SK-N-SH (cell line): ENCODE measurements at regions not wholly inside any gene's neighbourhood (a gene's known extent, or its start where the extent isn't known, plus 50 kb on each side); places are given as distances from the start of the nearest gene placed in this dataset.

Experiments used
- CTCF ChIA-PET: fragments of 300-600, 350-600 bp; formaldehyde crosslinking; extraction: SDS; loops from one replicate; lab custom pipeline; 2021; lab: Yijun Ruan, JAX
- POLR2A ChIA-PET: fragments of 350-600 bp; sonication (Branson Sonifier 250); formaldehyde crosslinking; extraction: SDS; loops from one replicate; lab custom pipeline; 2020; ENCODE audit warnings: antibody characterized with exemption, inconsistent platforms; lab: Yijun Ruan, JAX
- DNase-seq: peaks from one replicate; pipeline ENCODE4 v3.0.0; 2012
- H2AFZ ChIP-seq: fragments of 200-600 bp; sonication (generic); 2 replicates; pipeline ENCODE4 v1.8.1; 2016; ENCODE audit warnings: antibody characterized with exemption, mild to moderate bottlenecking, low read depth
- H3F3A ChIP-seq: fragments of 200-600 bp; sonication (generic); replicated peaks from 2 replicates; pipeline ENCODE3; 2016; ENCODE audit warnings: antibody characterized with exemption, mild to moderate bottlenecking; ENCODE audit not compliant: insufficient read depth
- H3K27ac ChIP-seq, 2 experiments: fragments of 200-500 bp in 1 of 2; fragments of 200-600 bp in 1 of 2; sonication (Bioruptor generic) in 1 of 2; sonication (generic), shearing (Covaris generic) in 1 of 2; 2 replicates each; pipeline versions ENCODE4 v1.5.1 to v1.6.1; 2014 to 2016; ENCODE audit warnings: low read depth in 2 of 2, inconsistent platforms in 1 of 2, low read length in 1 of 2, mild to moderate bottlenecking in 1 of 2, mixed read lengths in 1 of 2
- H3K27me3 ChIP-seq: fragments of 200-600 bp; sonication (generic), shearing (Covaris generic); 2 replicates; pipeline ENCODE4 v1.6.1; 2016; ENCODE audit warnings: mixed run types; ENCODE audit not compliant: insufficient read depth
- H3K36me3 ChIP-seq, 2 experiments: fragments of 200-500 bp in 1 of 2; fragments of 200-600 bp in 1 of 2; sonication (Bioruptor generic) in 1 of 2; sonication (generic) in 1 of 2; replicated peaks in 1 of 2; 2 replicates each; pipeline versions ENCODE3 to v1.5.1; 2014 to 2016; ENCODE audit warnings: low read length in 1 of 2, mild to moderate bottlenecking in 1 of 2; ENCODE audit not compliant: insufficient read depth in 2 of 2, control insufficient read depth in 1 of 2
- H3K4me1 ChIP-seq, 2 experiments: fragments of 200-500 bp in 1 of 2; fragments of 200-600 bp in 1 of 2; sonication (Bioruptor generic) in 1 of 2; sonication (generic), shearing (Covaris generic) in 1 of 2; 2 replicates each; pipeline versions ENCODE4 v1.5.1 to v1.6.1; 2014 to 2016; ENCODE audit warnings: low read depth in 1 of 2, low read length in 1 of 2, mixed run types in 1 of 2; ENCODE audit not compliant: insufficient read depth in 2 of 2, control insufficient read depth in 1 of 2
- H3K4me2 ChIP-seq: fragments of 200-600 bp; sonication (generic), shearing (Covaris generic); 2 replicates; pipeline ENCODE4 v1.6.1; 2017; ENCODE audit warnings: mixed run types
- H3K4me3 ChIP-seq, 2 experiments: fragments of 200-500 bp in 1 of 2; fragments of 200-600 bp in 1 of 2; sonication (Bioruptor generic) in 1 of 2; sonication (generic), shearing (Covaris generic) in 1 of 2; 2 replicates each; pipeline versions ENCODE4 v1.5.1 to v1.8.1; 2014 to 2016; ENCODE audit warnings: low read depth in 2 of 2, inconsistent platforms in 1 of 2, low read length in 1 of 2, mild to moderate bottlenecking in 1 of 2, mixed read lengths in 1 of 2, moderate library complexity in 1 of 2
- H3K79me2 ChIP-seq: fragments of 200-600 bp; sonication (generic); 2 replicates; pipeline ENCODE4 v1.8.1; 2017; ENCODE audit warnings: mild to moderate bottlenecking; ENCODE audit not compliant: insufficient read depth
- H3K9ac ChIP-seq: fragments of 200-600 bp; sonication (generic); 2 replicates; pipeline ENCODE4 v1.6.1; 2017; ENCODE audit warnings: mixed run types
- H3K9me2 ChIP-seq: fragments of 200-600 bp; sonication (generic); 2 replicates; pipeline ENCODE4 v1.6.1; 2017; ENCODE audit warnings: mixed run types
- H3K9me3 ChIP-seq: fragments of 200-600 bp; sonication (generic); 2 replicates; pipeline ENCODE4 v1.6.1; 2017; ENCODE audit warnings: mixed run types, mild to moderate bottlenecking, moderate library complexity
- H4K20me1 ChIP-seq: fragments of 200-600 bp; sonication (generic); 2 replicates; pipeline ENCODE4 v1.6.1; 2017; ENCODE audit warnings: mild to moderate bottlenecking, mixed run types; ENCODE audit not compliant: insufficient read depth
- CHD2 ChIP-seq: fragments of 150-350 bp; IDR thresholded peaks from 2 replicates; pipeline ENCODE4 v1.6.1; 2018; ENCODE audit warnings: low read length; ENCODE audit not compliant: partially characterized antibody
- EP300 ChIP-seq, 2 experiments: IDR thresholded peaks; 2 replicates each; pipeline versions ENCODE4 v1.4.0 to v1.6.1; 2012; ENCODE audit warnings: borderline replicate concordance in 1 of 2, low read depth in 1 of 2, low read length in 1 of 2
- EZH2phosphoT487 ChIP-seq: fragments of 200-600 bp; sonication (generic); IDR thresholded peaks from 2 replicates; pipeline ENCODE4 v1.6.1; 2017; ENCODE audit warnings: low read depth, mixed run types, mild to moderate bottlenecking, antibody characterized with exemption, moderate library complexity, borderline replicate concordance
- FOSL2 ChIP-seq: IDR thresholded peaks from 2 replicates; pipeline ENCODE4 v1.4.0; 2012; ENCODE audit warnings: low read depth, mild to moderate bottlenecking, moderate library complexity, borderline replicate concordance
- FOXM1 ChIP-seq: IDR thresholded peaks from 2 replicates; pipeline ENCODE4 v1.4.0; 2012; ENCODE audit warnings: low read depth, mild to moderate bottlenecking
- GABPA ChIP-seq: IDR thresholded peaks from 2 replicates; pipeline ENCODE4 v1.4.0; 2012; ENCODE audit warnings: low read depth, mild to moderate bottlenecking
- JUND ChIP-seq: IDR thresholded peaks from 2 replicates; pipeline ENCODE4 v1.4.0; 2012
- MAX ChIP-seq: IDR thresholded peaks from 2 replicates; pipeline ENCODE4 v1.4.0; 2012; ENCODE audit warnings: low read depth
- RCOR1 ChIP-seq: fragments of 150-350 bp; IDR thresholded peaks from 2 replicates; pipeline ENCODE4 v1.6.1; 2017; ENCODE audit warnings: antibody characterized with exemption, low read length
- RFX5 ChIP-seq: IDR thresholded peaks from 2 replicates; pipeline ENCODE4 v1.6.1; 2012; ENCODE audit warnings: mild to moderate bottlenecking, improper control_type of control experiment, low read length
- RXRA ChIP-seq: IDR thresholded peaks from 2 replicates; pipeline ENCODE4 v1.4.0; 2012; ENCODE audit warnings: low read depth, mild to moderate bottlenecking, borderline replicate concordance
- SIN3A ChIP-seq: IDR thresholded peaks from 2 replicates; pipeline ENCODE4 v1.6.1; 2012; ENCODE audit warnings: low read depth, mild to moderate bottlenecking, low read length, moderate library complexity, borderline replicate concordance
- TAF1 ChIP-seq: IDR thresholded peaks from 2 replicates; pipeline ENCODE4 v1.6.1; 2012; ENCODE audit warnings: low read depth, mild to moderate bottlenecking, low read length, moderate library complexity, borderline replicate concordance
- TEAD4 ChIP-seq: IDR thresholded peaks from 2 replicates; pipeline ENCODE4 v1.4.0; 2012; ENCODE audit warnings: mild to moderate bottlenecking, borderline replicate concordance; ENCODE audit not compliant: insufficient read depth
- YY1 ChIP-seq: IDR thresholded peaks from 2 replicates; pipeline ENCODE4 v1.4.0; 2012; ENCODE audit warnings: low read depth, mild to moderate bottlenecking
- WGBS: methylation state at CpG from one replicate; pipeline ENCODE4 v1.1.6; 2017; ENCODE audit warnings: low lambda C conversion rate; 5-methylcytosine and 5-hydroxymethylcytosine counted together
- TF ChIP-seq, protein P1 (sequence below): IDR thresholded peaks from 2 replicates; pipeline ENCODE4 v1.4.0; 2012; ENCODE audit warnings: low read depth, borderline replicate concordance
- TF ChIP-seq, protein P2 (sequence below): fragments of 200-600 bp; sonication (generic); IDR thresholded peaks from 2 replicates; pipeline ENCODE4 v1.6.1; 2017; ENCODE audit warnings: antibody characterized with exemption, mild to moderate bottlenecking, moderate library complexity

- 82% methylated on average over 3 of the region's 3 CpGs for WGBS
- Histone ChIP-seq H3K36me3 (no peaks in the 10 kb centered on the region), H3F3A (no peaks in the 10 kb centered on the region), H3K9me2 (no peaks in the 10 kb centered on the region), H3K4me1 (no peaks in the 10 kb centered on the region), H3K9ac (no peak overlapping the region), H2AFZ (0 out of 2 replicates have a peak overlapping the region, but pooled peaks have one; percentile 12), H3K27me3 (no peaks in the 10 kb centered on the region), H4K20me1 (no peaks in the 10 kb centered on the region), H3K79me2 (no peaks in the 10 kb centered on the region), H3K9me3 (no peaks in the 10 kb centered on the region), H3K4me3 (no peak overlapping the region), H3K27ac (no peak overlapping the region), H3K4me2 (no peak overlapping the region)
- DNase-seq = no peak
- POLR2A ChIA-PET = no interaction called here
- CTCF ChIA-PET = no interaction called here
- TF ChIP-seq GABPA (no peak), EP300 (IDR thresholded peaks at IDR 0.05; ENCODE audit: borderline replicate concordance in 1 of 2, low read depth in 1 of 2, low read length in 1 of 2) (no peak), RXRA (no peak), RCOR1 (no peak), CHD2 (no peak), JUND (no peak), MAX (no peak), FOSL2 (no peak), YY1 (no peak), TAF1 (no peak), FOXM1 (no peak), RFX5 (no peak)
- TF ChIP-seq, protein P1, sequence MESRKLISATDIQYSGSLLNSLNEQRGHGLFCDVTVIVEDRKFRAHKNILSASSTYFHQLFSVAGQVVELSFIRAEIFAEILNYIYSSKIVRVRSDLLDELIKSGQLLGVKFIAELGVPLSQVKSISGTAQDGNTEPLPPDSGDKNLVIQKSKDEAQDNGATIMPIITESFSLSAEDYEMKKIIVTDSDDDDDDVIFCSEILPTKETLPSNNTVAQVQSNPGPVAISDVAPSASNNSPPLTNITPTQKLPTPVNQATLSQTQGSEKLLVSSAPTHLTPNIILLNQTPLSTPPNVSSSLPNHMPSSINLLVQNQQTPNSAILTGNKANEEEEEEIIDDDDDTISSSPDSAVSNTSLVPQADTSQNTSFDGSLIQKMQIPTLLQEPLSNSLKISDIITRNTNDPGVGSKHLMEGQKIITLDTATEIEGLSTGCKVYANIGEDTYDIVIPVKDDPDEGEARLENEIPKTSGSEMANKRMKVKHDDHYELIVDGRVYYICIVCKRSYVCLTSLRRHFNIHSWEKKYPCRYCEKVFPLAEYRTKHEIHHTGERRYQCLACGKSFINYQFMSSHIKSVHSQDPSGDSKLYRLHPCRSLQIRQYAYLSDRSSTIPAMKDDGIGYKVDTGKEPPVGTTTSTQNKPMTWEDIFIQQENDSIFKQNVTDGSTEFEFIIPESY = no peak
Measured at GRCh38 chr3:110016235-110016815, 679.0 kb upstream of the DPPA4 start.

- DNase-seq = no peak
- Histone ChIP-seq H3K27me3 (no peaks in the 10 kb centered on the region), H3K9me3 (no peaks in the 10 kb centered on the region), H3K27ac (no peak overlapping the region), H3K9ac (no peak overlapping the region), H3F3A (no peaks in the 10 kb centered on the region), H3K4me2 (no peak overlapping the region), H3K4me1 (no peaks in the 10 kb centered on the region), H4K20me1 (no peaks in the 10 kb centered on the region), H2AFZ (no peak overlapping the region), H3K79me2 (no peaks in the 10 kb centered on the region), H3K9me2 (no peaks in the 10 kb centered on the region), H3K36me3 (no peaks in the 10 kb centered on the region), H3K4me3 (no peak overlapping the region)
- ChIA-PET POLR2A (no interaction called here), CTCF (no interaction called here)
- TF ChIP-seq EZH2phosphoT487 (no peak), SIN3A (no peak), TAF1 (no peak), JUND (no peak), GABPA (no peak), FOXM1 (no peak), TEAD4 (no peak)
- TF ChIP-seq, protein P2, sequence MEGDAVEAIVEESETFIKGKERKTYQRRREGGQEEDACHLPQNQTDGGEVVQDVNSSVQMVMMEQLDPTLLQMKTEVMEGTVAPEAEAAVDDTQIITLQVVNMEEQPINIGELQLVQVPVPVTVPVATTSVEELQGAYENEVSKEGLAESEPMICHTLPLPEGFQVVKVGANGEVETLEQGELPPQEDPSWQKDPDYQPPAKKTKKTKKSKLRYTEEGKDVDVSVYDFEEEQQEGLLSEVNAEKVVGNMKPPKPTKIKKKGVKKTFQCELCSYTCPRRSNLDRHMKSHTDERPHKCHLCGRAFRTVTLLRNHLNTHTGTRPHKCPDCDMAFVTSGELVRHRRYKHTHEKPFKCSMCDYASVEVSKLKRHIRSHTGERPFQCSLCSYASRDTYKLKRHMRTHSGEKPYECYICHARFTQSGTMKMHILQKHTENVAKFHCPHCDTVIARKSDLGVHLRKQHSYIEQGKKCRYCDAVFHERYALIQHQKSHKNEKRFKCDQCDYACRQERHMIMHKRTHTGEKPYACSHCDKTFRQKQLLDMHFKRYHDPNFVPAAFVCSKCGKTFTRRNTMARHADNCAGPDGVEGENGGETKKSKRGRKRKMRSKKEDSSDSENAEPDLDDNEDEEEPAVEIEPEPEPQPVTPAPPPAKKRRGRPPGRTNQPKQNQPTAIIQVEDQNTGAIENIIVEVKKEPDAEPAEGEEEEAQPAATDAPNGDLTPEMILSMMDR = no peak
Measured at GRCh38 chr3:110017304-110017703, 680.0 kb upstream of the DPPA4 start.
